NCI-H524 treated with DMSO at 0.1 percent for 48 hours (cell line): ENCODE measurements at regions not wholly inside any gene's neighbourhood (a gene's known extent, or its start where the extent isn't known, plus 50 kb on each side); places are given as distances from the start of the nearest gene placed in this dataset.
A peak's percentile ranks its signal among the peaks of the same experiment; 100 is the strongest.
"Not testable (repeated sequence)": the region's sequence is repeated elsewhere in the genome, so short reads cannot be mapped to it uniquely, and the experiment has no call there.

Experiments used
- DNase-seq: peaks from one replicate; lab custom pipeline; 2025; lab: John Stamatoyannopoulos, UW

DNA sequence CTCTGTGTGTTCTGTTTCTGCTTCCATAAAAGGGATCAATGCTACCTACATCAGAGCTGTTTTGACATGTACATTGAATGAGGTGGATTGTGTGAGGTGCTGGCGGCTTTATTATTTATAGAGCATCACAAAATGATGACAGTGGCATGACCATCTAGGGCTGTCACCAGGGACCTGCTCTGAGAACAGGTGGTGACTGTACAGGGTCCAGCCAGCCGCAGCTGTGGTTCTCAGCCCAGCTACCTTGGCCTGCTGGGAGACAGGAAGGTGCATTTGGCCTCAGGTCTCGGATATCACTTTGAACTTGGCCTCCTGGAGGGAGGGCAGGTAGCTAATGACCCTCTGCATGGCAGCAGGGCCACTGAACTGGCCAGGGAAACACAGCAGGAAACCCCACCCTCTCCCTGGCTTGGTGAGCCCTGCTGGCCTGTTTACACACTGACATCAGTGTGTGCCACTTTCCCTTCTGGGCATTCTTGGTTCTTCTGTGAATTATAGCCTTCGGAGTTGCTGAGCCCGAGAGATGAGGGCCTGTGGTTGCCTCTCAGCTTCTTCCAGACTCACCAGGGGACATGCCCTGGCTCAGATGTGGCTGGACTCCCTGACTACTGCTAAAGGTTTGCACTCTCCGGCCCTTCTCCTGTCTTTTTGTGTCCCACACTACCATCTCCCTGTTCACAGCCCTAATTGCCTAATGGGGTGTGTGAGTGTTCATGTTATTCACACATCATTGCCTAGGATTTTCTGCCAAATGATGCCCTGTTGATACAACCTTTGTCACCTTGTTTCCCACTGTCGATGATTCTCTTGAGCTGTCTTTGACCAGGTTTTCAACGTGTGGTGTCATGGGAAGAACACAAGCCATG, 109.2 kb upstream of the RAB12 start:
- DNase-seq: no peak

DNA sequence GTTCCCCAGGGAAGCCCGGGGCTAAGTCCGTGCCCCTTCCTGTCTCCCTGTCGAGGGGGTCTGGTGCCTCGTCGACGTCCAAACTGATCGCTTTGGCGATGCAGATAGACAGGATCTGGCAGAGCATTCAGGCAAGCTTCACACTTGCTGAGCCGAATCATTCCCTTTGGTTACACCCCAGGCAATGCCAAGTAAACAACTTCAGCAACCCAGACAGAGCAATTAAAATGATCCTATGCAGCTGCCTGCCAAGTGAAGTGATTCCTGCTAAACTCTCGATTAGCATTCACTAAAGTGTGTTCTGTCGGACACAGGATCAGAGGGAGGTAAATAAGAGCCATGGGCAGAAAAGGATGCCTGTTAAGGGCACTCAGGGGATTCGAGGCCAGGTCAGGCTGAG, 108.2 kb upstream of the RAB12 start:
- no peak for DNase-seq

DNA sequence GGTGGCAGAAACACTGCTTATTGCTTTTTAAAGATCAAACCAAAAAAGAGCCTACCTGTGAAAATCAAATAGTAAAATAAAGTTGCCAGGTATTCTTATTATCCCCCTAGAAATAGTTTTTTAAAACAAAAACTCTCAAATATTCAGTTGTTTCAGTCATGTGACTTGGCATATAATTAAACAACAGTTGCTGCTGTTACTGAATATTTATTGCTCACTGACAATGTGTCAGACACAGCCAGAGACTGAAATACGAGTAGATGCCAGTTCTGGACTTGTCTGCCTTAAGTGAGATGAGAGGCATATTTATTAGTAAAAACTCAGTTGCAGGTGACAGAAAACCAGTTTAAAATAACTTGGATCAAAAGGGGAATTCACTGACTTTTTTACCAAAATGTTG, 106.0 kb upstream of the RAB12 start:
- no peak for DNase-seq

DNA sequence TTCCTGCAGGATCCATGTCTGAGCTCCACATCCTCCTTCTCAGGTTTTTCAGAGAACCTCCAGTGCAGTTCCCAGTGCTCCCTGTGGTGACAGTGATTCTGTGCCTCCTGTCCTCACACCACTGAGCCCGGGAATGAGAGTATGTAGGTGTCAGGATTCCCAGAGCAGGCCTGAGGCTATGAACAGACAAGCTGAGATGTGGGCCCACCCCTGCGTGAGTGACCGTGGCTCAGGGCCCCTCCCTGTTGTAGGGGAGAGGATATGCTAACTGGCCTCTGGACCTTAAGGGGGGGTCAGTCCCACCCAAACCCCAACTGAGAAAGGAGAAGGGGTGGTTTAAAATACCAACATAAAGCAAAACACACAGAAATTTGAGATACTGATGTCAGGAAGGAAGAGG, 104.8 kb upstream of the RAB12 start:
- DNase-seq: no peak

DNA sequence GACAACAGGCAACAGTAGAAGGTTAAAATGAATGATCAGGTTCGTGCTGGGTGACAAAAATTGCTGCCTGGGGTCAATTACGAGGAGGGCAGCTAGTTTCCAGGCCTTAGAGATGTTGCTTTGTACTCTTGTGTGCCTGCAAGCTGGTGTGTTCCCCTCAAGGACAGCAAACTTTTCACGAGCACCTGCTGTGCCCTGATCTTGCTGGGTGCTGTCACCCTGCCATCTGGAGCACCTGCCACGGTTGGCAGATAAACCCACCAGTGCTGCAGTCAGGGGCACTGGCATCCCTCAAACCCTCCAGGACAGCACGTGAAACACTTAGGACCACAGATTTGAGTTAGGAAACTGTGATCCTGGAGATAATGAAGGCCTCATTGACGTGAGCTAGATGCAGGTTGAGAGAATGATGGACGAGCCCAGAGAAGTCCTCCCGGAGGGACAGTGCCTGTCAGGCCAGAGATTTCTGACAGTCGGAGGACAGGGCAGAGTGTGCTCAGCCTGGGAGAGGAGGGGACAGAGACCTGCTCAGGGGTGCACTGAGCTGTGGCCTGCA, 104.3 kb upstream of the RAB12 start:
- DNase-seq: no peak

DNA sequence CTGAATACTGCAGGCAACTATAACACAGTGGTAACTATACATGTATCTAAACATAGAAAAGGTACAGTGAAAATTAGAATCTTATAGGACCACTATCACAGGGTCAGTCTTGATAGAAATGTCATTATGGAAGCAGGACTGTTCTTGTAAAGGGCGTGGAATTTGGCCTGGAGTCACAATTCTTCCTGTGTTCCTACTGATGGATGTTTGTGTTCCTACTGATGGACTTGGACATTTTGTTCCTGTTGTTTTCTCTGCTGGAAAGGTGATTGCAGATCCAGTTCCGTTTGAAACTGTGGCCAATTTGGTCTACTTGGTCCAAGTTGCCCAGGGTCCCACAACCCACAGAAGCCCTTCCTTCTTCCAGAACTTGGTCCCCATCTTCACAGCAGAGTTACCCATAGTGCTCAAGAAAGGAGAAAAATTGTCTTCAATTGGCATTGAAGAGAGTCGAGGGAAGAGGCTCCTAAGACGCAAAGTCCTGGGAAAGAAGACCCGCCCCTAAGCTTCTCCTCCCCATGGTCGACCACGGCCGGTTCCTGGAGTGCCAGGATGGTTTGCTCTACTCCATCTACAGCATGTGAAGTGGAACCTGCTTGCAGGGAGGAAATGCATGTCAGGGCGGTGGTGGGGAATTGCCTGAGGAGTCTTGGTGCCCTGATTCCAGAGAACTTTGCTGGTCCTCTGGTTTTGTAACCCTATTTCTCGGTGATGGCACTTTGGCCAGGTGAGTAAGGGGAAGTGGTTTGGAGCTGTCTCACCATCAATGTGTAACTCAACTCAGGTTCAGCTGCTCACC, 102.8 kb upstream of the RAB12 start:
- DNase-seq: no peak

DNA sequence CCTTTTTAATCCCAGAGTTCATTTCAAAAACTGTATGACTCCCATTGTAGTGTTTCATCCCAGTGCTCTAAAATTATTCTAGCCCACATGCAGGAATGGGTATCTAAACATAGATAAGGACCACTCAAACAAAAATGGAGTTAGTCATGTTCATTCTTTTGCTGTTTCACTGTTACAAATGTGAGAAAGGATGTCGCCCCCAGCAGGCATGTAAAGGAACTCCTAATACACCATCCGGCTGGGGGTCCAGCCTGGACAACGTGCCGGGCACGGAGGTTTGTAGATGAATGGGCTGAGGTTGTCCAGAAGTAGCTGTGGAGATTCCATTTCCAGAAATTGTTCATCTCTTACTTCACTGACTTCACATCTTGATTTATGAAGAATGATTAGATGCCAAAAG, 101.9 kb upstream of the RAB12 start:
- no peak for DNase-seq

DNA sequence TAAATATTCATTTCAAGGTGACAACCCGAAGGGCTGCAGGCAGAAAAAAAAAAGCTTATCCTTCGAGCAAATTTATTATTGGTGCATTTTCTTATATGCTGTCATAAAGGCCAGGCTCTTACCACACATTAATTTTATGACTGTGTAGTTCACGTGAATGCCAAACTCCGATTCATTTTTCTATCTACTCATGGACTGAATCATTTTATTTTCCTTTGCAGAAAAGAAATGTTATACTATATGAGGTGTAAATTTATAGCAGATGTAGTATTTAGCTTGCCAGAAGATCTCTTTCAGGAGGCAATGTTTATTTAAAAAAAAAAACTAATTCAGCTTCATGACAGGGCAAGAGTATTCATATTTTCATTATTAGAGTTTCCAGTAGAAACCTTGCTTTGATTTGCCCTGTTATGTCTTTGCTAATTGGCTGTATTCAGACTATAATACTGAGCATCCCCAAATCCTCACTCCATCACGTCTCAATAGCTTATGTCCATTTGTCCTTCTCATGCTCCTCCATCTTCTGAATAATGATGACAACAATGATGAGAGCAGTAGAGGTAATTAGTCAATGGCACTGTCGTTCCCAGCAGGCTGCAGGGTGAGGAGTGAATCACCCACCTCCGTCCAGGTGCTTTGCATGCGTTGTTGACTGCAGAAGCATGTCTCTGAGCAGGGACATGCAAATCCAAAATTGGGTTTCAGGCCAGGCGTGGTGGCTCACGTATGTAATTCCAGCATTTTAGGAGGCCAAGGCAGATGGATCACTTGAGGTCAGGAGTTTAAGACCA, 101.1 kb upstream of the RAB12 start:
- DNase-seq: no peak

DNA sequence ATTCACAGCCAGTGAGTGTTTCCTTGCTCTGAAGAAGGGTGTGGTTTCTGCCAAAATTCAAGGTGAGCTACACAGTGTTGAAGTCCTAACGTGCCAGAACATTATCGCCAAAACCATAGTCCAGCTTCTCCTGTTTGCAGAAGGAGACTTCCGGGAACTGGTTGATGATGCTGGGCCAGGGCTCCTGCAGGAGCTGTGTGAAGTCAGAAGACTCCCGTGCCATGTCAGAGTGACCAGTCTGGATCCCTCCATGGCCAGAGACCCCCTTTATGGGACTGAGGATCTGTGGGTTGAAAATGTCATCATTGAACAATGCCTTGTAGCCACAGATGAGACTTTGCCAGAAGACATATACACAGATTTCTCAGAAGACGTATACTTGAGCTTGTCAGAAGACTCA, 96.0 kb upstream of the RAB12 start:
- DNase-seq: no peak

DNA sequence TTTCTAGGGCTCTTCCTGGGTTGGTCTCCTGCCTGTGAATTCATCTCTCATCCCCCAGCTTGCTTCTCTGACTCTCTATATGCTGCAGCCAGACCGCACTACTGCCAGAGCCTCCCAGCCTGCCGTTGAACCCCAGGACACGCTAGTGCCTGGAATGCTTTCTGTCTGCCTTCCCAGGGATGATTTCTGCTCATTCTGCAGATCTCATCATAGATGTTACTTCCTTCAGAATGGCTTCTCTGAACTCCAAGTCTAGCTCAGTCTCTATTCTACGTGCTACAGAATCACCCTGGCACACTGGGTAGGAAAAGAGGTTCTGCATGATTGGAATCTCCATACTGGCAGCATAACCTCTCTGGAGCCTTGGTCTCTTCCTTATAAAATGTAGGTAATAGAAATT, 94.8 kb upstream of the RAB12 start:
- no peak for DNase-seq

DNA sequence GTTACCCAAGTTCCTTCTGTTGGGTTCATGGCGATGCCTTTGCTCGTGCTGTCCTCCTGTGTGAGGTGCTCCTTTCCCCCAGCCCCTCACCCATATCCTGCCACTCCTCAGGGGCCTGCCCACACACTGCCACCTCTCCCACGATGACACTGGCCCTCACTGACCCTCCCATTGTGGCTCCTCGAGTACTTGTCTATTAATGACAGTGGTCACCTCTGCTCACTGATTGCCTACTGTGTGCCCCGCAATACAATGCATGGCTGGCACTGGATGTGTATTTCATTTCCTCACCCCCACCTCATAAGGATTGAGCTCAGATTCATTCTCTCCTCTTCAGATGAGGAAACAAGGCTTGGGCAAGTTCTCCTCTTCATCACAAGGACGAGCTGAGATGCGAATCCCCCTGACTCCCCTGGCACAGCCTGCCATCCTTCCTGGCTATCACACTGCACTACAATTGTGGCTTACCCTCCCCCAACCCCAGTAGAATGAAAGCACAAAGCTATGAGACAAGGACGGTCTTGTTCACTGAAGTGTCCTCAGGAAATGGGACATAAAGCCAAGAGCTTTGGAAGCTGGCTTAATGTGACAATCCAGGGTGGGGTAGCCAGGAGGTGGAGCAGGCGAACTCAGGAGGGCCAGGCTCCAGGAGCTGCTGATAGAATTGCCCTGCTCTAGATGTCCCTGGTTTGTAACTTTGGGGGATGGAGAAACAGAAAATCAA, 93.9 kb upstream of the RAB12 start:
- no peak for DNase-seq

DNA sequence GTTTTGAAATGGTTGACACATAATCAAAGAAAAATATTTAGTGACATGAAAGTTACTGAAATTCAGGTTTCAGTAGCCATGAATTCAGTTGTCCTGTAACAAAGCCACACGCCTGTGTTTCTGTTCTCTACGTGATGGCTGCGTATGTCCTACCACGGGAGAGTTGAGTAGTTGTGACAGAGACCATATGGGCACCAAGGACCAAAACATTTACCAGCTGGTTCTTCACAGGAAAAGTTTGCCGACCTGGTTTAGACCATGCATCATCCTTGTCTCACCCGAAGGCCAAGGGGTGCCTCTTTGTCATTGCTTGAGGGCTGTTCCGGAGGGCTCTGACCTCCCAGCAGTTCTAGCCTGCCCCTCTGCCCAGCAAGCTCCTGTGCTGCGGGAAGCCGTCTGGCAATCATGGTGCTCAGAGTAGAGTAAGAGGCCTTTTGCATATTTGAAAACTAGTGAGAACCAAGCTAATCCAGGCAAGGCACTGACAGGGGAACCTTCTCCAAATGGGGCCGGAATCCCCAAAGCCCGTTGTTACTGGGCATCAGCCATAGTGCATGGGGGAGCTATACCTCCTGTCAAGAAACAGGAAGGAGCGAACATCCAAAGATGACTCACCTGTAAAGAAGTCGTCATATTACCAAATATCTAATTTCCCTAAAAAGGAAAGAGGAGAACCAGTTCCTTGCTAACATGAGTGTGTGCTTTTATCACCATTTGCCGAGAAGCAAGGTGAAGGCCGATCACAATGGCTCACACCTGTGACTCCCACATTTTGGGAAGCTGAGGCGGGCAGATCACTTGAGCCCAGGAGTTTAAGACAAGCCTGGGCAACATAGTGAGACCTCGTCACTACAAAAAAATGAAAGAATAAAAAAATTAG, 92.6 kb upstream of the RAB12 start:
- no peak for DNase-seq

DNA sequence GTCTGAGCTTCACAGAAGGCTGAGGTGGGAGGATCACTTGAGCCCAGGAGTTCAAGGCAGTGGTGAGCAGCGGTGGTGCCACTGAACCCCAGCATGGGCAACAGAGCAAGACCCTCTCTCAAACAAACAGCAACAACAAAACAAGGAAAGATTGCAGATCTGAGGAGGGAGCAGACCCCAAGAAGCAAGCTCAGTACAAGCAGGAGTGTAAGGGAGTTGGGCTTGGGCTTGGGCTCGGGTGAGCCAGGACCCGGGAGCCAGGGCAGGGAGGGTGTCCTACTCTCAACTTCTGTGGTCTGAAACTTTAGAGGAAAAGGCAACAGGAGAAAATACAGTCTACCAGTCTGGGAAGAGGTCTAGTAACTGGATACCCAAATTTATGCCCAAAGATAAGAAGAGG, 92.0 kb upstream of the RAB12 start:
- DNase-seq: no peak

DNA sequence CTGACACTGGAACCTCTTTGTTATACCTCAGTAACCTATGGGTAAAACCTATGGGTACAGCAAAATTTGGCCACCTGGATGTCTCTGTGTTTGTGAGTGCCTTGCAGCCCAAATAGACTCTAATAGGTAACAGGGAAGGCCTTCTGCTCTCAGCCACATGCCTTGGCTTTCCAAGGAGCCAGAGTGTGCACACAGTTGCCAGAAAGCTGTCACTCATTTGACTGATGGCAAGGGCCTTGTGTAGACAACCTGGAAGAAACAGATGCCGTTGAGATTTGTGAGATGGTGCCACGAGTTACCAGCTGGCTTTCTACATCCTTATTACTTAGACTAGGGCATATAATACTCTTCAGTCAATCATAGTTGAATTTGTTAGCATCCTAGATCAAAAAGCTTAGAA, 90.1 kb upstream of the RAB12 start:
- peak; percentile 70 for DNase-seq

DNA sequence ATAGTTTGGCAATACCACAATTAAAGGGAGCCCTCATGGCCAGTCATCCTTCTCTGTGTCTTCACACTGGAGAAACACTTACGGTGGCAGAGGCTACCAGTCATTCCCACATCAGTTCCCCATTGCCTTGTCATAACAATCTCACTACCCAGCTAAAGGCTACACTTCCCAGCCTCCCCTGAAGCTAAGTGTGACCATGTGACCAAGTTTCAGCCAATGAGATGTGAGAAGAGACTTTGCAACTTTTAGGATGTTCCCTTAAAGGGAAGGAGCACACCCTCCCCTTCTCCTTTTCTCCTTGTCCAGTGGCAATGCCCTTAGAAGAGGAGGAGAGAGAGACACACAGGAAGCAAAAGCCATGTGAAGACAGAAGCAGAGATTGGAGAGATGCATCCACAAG, 89.0 kb upstream of the RAB12 start:
- DNase-seq: no peak

DNA sequence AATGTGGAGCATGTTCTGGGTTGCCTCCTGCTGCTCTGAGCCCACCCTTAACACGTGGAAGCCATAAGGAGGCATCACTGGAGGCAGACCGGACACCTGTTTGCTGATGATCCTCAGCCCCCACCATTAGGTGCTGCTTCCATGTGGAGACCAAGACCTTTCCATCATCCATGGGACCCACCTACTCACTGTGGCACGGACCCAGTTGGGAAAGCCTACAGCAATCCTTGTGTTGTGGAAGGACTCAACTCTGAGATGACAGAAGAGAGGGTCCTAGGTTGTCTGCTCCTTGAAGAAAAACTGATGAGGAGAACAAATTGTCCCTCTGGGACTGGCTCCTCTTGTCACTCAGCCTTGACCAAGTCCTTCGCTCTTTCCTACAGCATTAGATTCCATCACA, 86.5 kb upstream of the RAB12 start:
- no peak for DNase-seq

DNA sequence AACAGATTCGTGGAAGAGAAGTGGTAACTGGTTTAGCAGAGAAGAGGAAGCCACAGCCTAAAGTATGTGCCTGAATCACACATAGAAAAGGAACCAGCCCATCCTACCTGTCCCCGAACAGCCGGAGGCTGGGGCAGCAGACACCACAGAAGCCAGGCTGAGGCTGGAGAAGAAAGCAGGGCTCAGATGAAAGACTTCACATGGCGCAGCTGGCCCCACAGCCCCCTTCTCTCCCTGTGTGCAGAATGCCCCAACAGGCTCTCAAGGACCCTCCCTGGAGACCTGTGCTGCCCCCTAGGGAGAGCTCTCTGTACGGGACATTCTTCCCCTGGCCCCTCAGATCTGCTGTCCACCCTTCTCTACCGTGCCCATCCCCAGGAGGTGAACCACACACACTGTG, 83.5 kb upstream of the RAB12 start:
- DNase-seq: no peak

DNA sequence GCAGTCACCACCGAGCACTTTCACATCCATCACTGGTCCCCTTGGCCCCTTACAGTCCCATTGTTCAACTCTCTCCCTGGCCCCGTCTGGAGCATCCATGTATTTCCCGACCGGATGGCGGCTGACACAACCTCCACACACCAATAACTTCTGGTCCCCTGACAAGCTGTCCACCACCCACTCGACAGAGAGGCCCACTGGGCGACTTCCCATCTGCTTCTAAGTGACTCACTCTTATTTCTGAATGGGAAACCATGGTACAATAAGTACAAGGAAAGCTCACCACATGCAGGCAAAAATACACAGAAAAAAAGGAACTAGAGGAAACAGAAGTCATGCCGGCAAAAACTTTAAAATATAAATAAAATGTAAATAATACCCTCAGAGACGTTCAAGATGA, 82.9 kb upstream of the RAB12 start:
- no peak for DNase-seq

DNA sequence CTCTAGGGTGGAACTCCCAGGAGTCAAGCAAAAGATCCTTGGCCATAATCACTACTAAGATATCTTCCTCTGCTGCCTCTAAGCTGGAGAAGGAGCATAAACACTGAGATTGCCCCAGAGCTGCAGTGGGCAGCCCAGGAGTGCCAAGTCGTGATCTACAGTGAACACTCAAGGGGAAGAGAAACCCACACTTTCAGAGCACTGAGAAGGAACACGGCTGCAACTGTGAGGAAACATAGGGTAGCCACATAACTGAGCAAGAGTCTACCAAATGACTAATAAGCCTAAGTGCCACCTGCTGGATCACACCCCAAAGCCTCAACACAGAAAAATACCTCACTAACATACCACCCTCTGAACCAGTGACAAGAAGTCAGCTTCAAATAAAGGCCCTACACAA, 79.6 kb upstream of the RAB12 start:
- DNase-seq: no peak

DNA sequence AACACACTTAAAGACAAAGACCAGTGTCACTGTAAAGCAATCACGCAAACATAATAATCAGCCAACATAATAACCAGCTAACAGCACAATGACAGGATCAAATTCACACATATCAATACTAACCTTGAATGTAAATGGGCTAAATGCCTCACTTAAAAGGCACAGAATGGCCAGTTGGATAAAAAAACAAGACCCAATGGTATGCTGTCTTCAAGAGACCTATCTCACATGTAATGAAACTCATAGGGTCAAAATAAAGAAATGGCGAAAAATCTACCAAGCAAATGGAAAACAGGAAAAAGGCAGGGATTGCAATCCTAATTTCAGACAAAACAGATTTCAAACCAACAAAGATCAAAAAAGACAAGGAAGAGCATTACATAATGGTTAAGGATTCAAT, 78.2 kb upstream of the RAB12 start:
- DNase-seq: not testable (repeated sequence)

DNA sequence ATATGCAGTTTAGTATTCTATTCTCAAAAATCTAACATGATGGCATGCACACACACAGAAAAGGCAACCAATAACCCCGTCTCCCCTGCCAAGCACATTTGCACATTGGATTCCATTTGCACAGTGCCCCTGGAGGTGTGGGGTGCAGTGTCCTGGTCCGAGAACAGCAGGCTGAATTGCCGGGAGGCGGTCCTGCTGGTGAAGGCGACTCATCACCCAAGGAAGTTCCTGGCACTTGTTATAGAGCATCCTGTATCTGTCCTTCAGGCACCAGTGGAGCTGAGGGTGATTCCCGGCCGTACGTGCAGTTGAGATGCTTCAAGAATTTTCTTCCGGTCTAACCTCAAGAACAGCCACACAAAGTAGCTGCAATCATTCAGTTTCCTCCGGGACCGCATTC, 73.0 kb upstream of the RAB12 start:
- DNase-seq: no peak
